ENCODE measurements at regions not wholly inside any gene's neighbourhood (a gene's known extent, or its start where the extent isn't known, plus 50 kb on each side); places are given as distances from the start of the nearest gene placed in this dataset.
"Not testable (repeated sequence)": the region's sequence is repeated elsewhere in the genome, so short reads cannot be mapped to it uniquely, and the experiment has no call there.

- DNase-seq = no peak
Measured at GRCh38 chr5:174828804-174829510, 104.6 kb downstream of the MSX2 start.

DNA sequence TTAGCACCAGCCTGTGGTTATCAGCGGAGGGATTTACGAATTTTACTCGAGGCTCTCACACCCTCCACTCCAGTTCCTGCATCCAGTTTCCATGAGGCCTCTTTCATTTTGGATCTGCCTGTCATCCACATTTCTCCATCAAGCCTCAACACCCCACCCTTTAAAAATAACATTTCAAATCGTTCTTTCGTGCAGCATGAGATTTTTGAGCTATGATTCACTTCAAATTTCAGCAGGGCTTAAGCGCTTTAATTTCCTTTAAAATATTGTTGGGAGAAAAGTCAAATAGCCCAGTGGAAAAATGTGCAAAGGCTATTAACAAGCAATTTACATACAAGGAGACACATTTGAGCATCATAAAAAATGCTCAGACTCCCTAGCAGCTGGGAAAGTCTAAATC lies 103.2 kb downstream of the MSX2 start:
- DNase-seq = no peak

- no peak for DNase-seq
Measured at GRCh38 chr5:174825587-174825986, 101.2 kb downstream of the MSX2 start.

GRCh38 chr5:174818430-174818829 lies 94.0 kb downstream of the MSX2 start:
- DNase-seq = no peak

- no peak for DNase-seq
Measured at GRCh38 chr5:174817610-174818009, 93.2 kb downstream of the MSX2 start.

GRCh38 chr5:174816858-174817257 lies 92.5 kb downstream of the MSX2 start:
- no peak for DNase-seq

DNA sequence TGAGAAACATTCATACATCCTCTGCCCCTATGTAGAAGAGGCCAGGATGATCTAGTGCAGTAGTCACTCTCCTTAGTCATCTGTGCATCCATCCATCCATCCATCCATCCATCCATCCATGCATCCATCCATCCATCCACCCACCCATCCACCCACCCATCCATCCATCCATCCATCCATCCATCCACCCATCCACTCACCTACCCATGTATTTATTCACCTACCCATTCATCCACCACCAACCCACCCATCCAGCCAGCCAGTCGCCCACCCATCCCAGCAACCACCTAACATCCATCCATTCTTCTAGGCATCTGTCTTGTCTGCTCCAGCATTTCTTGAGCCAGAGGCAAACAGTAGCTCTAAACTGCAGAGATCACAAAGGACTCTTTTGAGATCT lies 87.1 kb downstream of the MSX2 start:
- DNase-seq = no peak

GRCh38 chr5:174810796-174811195 lies 86.4 kb downstream of the MSX2 start:
- no peak for DNase-seq

- no peak for DNase-seq
Measured at GRCh38 chr5:174807471-174807870, 83.1 kb downstream of the MSX2 start.

- no peak for DNase-seq
Measured at GRCh38 chr5:174806729-174807128, 82.3 kb downstream of the MSX2 start.

GRCh38 chr5:174801798-174802197 lies 77.4 kb downstream of the MSX2 start:
- DNase-seq = no peak

- no peak for DNase-seq
Measured at GRCh38 chr5:174800435-174800834, 76.1 kb downstream of the MSX2 start.

GRCh38 chr5:174799121-174799520 lies 74.7 kb downstream of the MSX2 start:
- no peak for DNase-seq

GRCh38 chr5:174798551-174798951 lies 74.2 kb downstream of the MSX2 start:
- no peak for DNase-seq

DNA sequence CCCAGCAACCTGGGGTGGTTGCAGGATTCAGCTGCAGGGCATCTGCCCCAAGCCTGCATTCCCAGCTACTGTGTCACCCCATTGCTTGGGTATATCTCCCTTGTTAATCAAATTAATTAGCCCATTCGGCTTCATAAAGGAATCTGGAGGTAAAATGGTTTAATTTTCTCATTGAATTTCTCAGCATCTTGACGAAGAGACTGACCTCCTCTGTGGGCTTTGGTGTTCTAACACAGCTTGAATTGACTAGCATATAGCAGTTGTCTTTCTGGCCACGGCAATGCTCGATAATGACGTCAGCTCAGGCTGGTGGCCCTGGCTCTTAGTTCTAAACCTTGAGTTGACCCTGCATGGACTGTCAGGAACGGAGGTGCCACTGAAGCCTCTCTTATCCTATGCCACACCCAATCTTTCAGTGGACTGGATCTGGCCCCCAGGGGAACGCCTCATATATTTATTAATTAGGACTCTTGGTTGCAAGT lies 72.4 kb downstream of the MSX2 start:
- DNase-seq = no peak

DNA sequence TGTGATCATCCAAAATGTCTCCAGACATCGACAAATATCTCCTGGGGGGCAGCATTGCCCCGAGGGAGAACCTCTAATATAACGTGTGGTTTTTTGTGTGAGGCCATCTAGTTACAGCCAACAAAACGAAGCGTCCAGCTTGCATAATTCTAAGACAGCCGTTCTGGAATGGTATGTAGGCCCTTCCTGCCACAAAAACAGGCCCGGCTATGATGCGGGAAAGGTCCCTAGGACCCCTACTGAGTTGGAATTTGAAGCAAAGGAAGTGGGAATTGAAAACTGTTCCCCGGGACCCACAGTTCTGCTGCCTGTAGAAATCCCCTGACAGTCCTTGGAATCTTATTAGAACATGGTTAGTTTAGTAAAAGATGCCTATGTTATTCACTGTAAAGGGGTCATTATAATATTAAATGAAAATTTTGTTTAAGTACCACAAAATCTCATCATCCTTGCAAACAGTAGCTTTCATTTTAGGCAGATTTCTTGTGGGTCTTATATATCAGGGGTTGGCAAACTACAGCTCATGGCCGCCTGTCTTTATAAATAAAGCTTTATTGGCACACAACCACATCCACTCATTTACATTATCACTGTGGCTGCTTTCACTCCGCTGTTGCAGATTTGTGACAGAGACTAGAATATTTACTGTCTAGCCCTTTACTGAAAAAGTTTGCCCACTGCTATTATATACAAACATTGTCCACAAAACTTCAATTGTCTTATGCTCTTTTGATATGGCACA lies 70.7 kb downstream of the MSX2 start:
- DNase-seq = no peak

GRCh38 chr5:174793684-174794328 lies 69.4 kb downstream of the MSX2 start:
- peak; percentile 11 for DNase-seq

- no peak for DNase-seq
Measured at GRCh38 chr5:174793076-174793475, 68.7 kb downstream of the MSX2 start.

DNA sequence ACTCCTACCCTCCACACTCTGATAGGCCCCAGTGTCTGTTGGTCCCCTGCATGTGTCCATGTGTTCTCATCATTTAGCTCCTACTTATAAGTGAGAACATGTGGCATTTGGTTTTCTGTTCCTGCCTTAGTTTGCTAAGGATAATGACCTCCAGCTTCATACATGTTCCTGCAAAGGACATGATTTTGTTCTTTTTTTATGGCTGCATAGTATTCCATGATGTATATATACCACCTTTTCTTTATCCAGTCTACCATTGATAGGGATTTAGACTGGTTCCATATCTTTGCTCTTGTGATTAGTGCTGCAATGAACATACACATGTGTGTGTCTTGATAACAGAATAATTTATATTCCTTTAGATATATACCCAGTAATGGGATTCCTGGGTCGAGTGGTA lies 67.9 kb downstream of the MSX2 start:
- not testable (repeated sequence) for DNase-seq

DNA sequence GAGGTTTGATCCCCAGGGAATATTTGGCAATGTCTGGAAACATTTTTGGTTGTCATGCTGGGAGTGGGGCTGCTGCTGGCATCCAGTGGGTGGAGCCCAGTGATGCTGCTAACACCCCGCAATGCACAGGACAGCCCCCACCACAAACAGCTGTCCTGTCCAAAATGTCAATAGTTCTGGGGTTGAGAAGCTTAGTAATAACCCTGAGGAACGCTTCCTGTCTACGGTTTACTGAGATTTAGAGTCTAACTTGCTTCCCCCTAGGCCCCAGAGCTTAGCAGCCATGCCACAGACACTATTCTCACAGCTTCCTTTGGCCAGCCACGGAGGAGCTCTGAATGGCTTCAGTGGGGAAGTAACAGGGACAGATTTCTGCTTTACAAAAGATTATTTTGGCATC lies 66.5 kb downstream of the MSX2 start:
- no peak for DNase-seq

- no peak for DNase-seq
Measured at GRCh38 chr5:174789596-174789995, 65.2 kb downstream of the MSX2 start.

DNA sequence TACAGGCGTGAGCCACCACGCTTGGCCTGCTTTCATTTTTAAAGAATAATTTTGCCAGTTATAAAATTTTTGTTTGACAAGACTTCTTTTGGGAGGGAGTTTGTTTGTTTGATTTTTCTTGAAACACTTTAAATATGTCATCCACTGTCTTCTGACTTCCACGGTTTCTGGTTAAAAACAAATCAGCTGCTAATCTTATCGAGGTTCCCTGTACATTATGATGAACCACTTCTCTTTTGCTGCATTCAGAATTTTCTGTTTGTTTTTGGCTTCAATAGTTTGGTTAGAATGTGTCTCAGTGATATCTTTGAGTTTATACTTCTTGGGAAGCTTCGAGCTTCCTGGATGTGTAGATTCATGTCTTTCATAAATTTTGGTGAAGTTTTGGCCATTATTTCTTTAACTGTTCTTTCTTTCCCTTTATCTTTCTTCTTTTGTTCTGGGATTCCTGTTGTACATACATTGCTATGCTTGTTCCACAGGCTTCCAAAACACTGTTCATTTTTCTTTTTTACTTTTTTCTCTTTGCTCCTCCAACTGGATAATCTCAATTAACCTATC lies 60.8 kb downstream of the MSX2 start:
- DNase-seq = no peak
